Fibroblast of lung (primary cell): ENCODE measurements at regions not wholly inside any gene's neighbourhood (a gene's known extent, or its start where the extent isn't known, plus 50 kb on each side); places are given as distances from the start of the nearest gene placed in this dataset.

Source experiments
- DNase-seq, 2 donors: peaks; one replicate each; pipeline versions ENCODE4 v3.0.0 to v3.0.0-alpha.2; 2010; ENCODE audit warnings: low read depth in 2 of 2
- H2AFZ ChIP-seq: 2 replicates; pipeline ENCODE4 v1.5.1; 2012; ENCODE audit warnings: low read length, control low read depth, inconsistent platforms
- H3K27ac ChIP-seq: 2 replicates; pipeline ENCODE4 v1.5.1; 2011; ENCODE audit warnings: low read length, control low read depth; ENCODE audit not compliant: insufficient read depth
- H3K27me3 ChIP-seq: 2 replicates; pipeline ENCODE4 v1.5.1; 2011; ENCODE audit warnings: mild to moderate bottlenecking, low read length; ENCODE audit not compliant: control insufficient read depth, insufficient read depth
- H3K36me3 ChIP-seq: 2 replicates; pipeline ENCODE4 v1.5.1; 2011; ENCODE audit warnings: low read length; ENCODE audit not compliant: control insufficient read depth, insufficient read depth
- H3K4me1 ChIP-seq: 2 replicates; pipeline ENCODE4 v1.5.1; 2011; ENCODE audit warnings: low read length; ENCODE audit not compliant: control insufficient read depth, insufficient read depth; ENCODE audit errors: extremely low read depth
- H3K4me2 ChIP-seq: 2 replicates; pipeline ENCODE4 v1.5.1; 2011; ENCODE audit warnings: low read length, control low read depth; ENCODE audit not compliant: insufficient read depth; ENCODE audit errors: extremely low read depth
- H3K4me3 ChIP-seq, 4 experiments: fragments of 200-600 bp in 1 of 4; sonication (generic) in 1 of 4; replicated peaks in 1 of 4; 2 replicates each; pipeline ENCODE4 v1.5.1; 2011 to 2016; ENCODE audit warnings: low read length in 4 of 4, low read depth in 3 of 4, mild to moderate bottlenecking in 3 of 4, control low read depth in 2 of 4, inconsistent platforms in 1 of 4, mixed read lengths in 1 of 4; ENCODE audit not compliant: insufficient read depth in 1 of 4; ENCODE audit errors: control extremely low read depth in 1 of 4
- H3K79me2 ChIP-seq: 2 replicates; pipeline ENCODE4 v1.5.1; 2012; ENCODE audit warnings: mild to moderate bottlenecking, low read length, inconsistent platforms; ENCODE audit not compliant: control insufficient read depth, insufficient read depth
- H3K9ac ChIP-seq: 2 replicates; pipeline ENCODE4 v1.5.1; 2011; ENCODE audit warnings: mild to moderate bottlenecking, low read length, control low read depth; ENCODE audit not compliant: insufficient read depth
- H3K9me3 ChIP-seq: 2 replicates; pipeline ENCODE4 v1.5.1; 2012; ENCODE audit warnings: low read depth, low read length; ENCODE audit not compliant: control insufficient read depth, insufficient read depth
- H4K20me1 ChIP-seq: 2 replicates; pipeline ENCODE4 v1.5.1; 2011; ENCODE audit warnings: low read length; ENCODE audit not compliant: control insufficient read depth, insufficient read depth; ENCODE audit errors: extremely low read depth
- CTCF ChIP-seq, 2 donors: IDR thresholded peaks in 1 of 2; conservative IDR thresholded peaks in 1 of 2; 1 replicate in 1 of 2; 2 replicates in 1 of 2; pipeline ENCODE4 v1.5.1; 2011 to 2012; ENCODE audit warnings: low read length in 2 of 2, control low read depth in 1 of 2, inconsistent platforms in 1 of 2, low read depth in 1 of 2, mild to moderate bottlenecking in 1 of 2
- EZH2 ChIP-seq: IDR thresholded peaks from 2 replicates; pipeline ENCODE4 v1.5.1; 2012; ENCODE audit warnings: low read length, control low read depth, mild to moderate bottlenecking; ENCODE audit errors: missing control alignments

GRCh38 chr1:194818674-194819073 lies 1632.3 kb upstream of the B3GALT2 start:
- Histone ChIP-seq H2AFZ (no peak overlapping the region), H3K27ac (no peak overlapping the region), H3K4me3 (no peak overlapping the region), H3K4me1 (no peaks in the 10 kb centered on the region), H3K9me3 (no peaks in the 10 kb centered on the region), H3K9ac (no peak overlapping the region), H4K20me1 (no peaks in the 10 kb centered on the region), H3K79me2 (no peaks in the 10 kb centered on the region), H3K27me3 (no peaks in the 10 kb centered on the region), H3K4me2 (no peak overlapping the region), H3K36me3 (no peaks in the 10 kb centered on the region)
- no peak for DNase-seq
- TF ChIP-seq CTCF (conservative IDR thresholded peaks at IDR 0.05 in 1 of 2, IDR thresholded peaks at IDR 0.05 in 1 of 2; ENCODE audit: low read depth in 1 of 2, low read length in 2 of 2) (no peak), EZH2 (no peak)

DNA sequence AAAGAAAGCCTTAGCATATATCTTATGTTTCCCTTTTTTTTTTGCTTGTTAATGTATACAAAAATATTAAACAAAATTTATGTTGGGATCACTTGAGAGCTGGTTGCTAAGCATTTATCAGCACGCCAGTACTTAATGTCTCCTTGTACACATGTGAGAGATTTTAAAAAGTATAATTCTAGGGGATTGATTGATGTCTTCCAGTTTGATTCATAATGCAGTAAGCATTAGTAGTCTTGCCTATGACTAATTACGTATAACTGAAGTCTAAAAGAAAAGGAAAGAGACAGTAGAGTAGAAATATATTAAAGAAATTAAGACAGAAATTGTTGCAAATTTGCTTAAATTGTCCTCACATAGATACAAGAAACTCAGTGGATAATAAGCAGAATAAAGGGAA lies 1630.4 kb upstream of the B3GALT2 start:
- H3K27ac ChIP-seq, result no peak overlapping the region
- no peak overlapping the region for H3K9ac ChIP-seq
- H3K4me3 ChIP-seq, result no peak overlapping the region
- no peak overlapping the region for H3K4me2 ChIP-seq
- H3K36me3 ChIP-seq, result no peaks in the 10 kb centered on the region
- no peak for DNase-seq
- TF ChIP-seq CTCF (conservative IDR thresholded peaks at IDR 0.05 in 1 of 2, IDR thresholded peaks at IDR 0.05 in 1 of 2; ENCODE audit: low read depth in 1 of 2, low read length in 2 of 2) (no peak), EZH2 (no peak)
- H3K4me1 ChIP-seq, result no peaks in the 10 kb centered on the region
- H2AFZ ChIP-seq, result no peak overlapping the region
- no peaks in the 10 kb centered on the region for H4K20me1 ChIP-seq
- no peaks in the 10 kb centered on the region for H3K9me3 ChIP-seq
- no peaks in the 10 kb centered on the region for H3K27me3 ChIP-seq
- H3K79me2 ChIP-seq, result no peaks in the 10 kb centered on the region

- Histone ChIP-seq H3K4me3 (no peak overlapping the region), H3K79me2 (no peaks in the 10 kb centered on the region), H3K36me3 (no peaks in the 10 kb centered on the region), H3K4me2 (no peak overlapping the region), H3K9ac (no peak overlapping the region), H3K9me3 (no peaks in the 10 kb centered on the region), H3K27me3 (no peaks in the 10 kb centered on the region), H3K27ac (no peak overlapping the region), H4K20me1 (no peaks in the 10 kb centered on the region), H2AFZ (no peak overlapping the region), H3K4me1 (no peaks in the 10 kb centered on the region)
- no peak for DNase-seq
- TF ChIP-seq EZH2 (no peak), CTCF (conservative IDR thresholded peaks at IDR 0.05 in 1 of 2, IDR thresholded peaks at IDR 0.05 in 1 of 2; ENCODE audit: low read depth in 1 of 2, low read length in 2 of 2) (no peak)
Observed at GRCh38 chr1:194813096-194813495, 1626.7 kb upstream of the B3GALT2 start.
